HG02763 (cell line): ENCODE measurements at regions not wholly inside any gene's neighbourhood (a gene's known extent, or its start where the extent isn't known, plus 50 kb on each side); places are given as distances from the start of the nearest gene placed in this dataset.

ENCODE experiments used
- ATAC-seq: cut with Tn5 transposase; IDR thresholded peaks from one replicate; pipeline ENCODE4 v1.9.1; 2021; ENCODE audit warnings: mild to moderate bottlenecking, moderate library complexity; ENCODE audit not compliant: unreplicated experiment

DNA sequence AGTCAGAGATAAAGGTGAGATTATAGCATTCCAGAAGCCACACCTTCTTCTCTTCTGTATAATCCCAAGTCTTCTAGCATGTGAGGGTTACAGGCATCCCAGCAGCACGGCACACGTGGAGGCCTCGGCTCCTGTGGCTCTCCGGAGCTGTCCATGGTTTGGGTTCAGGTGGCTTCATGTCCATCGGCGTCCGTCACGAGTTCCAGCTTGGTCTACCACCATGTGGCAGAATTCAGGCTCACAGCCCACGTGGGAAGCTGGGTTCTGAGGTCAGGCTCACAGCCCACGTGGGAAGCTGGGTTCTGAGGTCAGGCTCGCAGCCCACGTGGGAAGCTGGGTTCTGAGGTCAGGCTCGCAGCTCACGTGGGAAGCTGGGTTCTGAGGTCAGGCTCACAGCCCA is 378.3 kb upstream of the SALL3 start:
- ATAC-seq: no peak

DNA sequence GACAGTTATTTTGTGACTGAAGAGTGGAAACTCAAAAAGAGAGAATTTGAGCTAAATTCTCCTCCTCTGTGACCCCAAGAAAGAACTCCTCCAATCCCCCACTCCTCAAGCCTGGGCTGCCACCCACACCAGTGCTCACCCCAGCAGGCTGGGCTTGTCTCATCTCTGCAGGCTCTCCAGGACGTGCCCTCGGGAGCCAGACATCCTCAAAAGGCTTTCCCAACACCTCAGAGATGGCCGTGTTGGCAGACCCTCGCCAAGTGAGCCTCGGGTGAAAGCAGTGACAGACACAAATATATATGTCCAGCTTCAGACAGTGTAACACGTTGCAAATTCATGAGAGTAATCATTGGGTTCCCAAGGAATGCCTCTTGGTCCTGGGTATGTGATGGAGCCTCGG is 377.7 kb upstream of the SALL3 start:
- no peak for ATAC-seq

DNA sequence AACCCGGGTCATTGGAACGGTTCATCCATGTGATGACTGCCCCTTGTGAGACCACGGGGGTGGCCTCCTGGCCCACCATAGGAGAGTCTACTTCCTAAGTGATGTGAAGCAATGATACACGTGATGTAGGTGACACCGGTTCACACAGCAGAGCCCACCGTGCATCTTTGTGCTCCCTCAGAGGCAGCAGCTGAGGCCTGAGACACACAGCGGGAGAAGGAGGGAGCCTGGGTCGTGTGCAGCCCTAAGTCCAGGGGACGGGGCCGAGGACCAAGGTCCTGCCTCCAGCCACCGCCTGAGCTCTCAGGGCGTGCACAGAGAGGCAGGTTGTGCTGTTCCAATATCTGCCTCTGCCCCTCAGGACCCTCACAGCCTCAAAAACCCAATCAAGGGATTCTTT is 377.2 kb upstream of the SALL3 start:
- no peak for ATAC-seq

DNA sequence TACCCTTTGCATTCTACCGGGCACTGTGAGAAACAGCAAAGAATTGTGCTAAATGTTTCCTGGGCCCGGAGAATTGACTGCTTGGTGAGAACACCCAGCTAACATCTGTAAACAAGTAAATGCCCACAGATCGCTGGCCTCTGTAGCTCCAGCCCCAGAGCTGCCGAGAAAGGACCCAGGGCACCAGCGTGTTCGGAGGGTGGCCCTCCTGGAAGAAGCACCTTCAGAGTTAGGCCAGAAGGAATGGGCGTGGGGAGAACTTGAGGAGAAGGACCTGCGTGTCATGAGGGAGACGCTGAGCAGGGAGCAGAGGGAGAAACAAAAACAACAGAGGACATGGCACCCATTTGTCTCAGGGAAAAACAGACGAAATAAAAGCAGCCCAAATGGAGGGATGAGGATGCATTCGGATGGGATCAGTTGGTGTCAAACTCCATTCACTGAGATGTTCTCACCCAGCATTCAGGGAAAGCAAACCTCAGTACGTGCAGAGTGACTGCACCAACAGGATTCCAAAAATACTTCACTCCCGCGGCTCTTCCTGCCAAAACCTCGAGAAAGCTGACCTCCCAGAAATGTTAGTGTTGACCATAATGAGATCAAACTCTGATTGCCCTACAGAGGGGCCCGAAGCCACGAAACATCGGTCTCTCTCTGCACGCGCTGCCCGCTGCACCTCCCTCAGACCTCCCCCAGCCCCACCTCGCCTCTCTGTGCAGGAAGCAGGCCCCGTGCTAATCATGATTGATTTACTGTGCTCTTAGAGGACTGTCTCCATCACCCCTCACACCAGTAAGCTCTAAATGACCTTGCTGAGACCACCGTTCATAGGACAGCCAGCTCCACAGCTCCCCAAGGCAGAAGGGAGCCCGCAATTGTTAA is 376.3 kb upstream of the SALL3 start:
- no peak for ATAC-seq

DNA sequence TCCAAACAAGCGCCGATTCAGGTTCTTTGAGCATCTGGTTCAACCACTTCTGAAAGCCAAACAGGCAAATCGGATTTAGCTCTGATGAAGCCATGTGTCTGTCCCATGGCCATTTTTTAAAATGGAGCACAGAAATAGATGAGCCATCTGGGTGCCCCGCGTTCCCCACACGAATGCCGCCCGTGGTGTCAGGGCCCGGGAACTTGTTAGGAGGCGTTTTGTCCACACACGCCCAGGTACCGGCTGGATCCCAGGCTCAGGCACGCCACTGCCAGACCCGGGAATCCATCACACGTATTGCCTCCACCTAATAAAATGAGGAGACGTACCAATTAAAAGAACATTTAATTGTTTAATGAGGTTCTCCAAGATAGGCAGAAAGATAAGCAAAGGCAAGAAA is 374.4 kb upstream of the SALL3 start:
- ATAC-seq: no peak

DNA sequence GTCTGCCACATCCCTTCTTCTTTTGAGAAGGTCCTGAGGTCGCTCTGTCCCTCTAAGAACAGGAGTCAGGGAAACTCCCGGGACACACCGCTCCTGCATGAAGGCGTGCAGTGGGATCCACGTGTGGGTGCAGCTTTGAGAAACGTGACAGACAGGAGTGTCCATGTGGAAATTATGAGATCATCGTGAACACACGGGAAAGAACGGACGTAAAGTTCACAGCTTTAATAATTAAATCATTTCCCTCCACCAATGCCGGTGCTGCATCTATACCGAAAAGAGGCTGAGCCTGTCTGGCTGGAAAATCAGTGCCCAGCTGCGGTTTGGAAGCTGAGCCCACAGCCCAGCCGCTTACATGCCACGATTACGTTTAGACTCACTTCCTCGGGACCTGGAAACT is 372.4 kb upstream of the SALL3 start:
- ATAC-seq: no peak

DNA sequence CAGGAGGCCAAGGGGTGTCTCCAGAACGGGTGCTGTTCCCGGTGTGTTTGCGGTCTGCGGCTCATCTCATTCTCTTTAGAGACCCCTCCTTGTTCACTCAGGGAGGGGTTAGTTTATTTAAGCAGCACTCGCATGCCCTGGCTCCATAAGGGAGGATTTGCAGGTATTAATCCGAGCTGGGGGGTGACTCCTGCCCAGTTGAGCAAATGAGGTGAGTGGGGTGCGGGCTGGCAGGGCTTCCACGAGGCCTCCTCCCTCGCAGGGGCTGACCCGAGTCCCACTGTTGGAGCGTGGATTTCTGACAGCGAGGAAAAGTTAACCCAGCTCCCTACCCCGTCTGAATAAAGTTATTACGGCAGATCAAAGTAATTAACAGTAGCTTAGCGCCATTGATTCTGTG is 371.8 kb upstream of the SALL3 start:
- ATAC-seq: no peak

DNA sequence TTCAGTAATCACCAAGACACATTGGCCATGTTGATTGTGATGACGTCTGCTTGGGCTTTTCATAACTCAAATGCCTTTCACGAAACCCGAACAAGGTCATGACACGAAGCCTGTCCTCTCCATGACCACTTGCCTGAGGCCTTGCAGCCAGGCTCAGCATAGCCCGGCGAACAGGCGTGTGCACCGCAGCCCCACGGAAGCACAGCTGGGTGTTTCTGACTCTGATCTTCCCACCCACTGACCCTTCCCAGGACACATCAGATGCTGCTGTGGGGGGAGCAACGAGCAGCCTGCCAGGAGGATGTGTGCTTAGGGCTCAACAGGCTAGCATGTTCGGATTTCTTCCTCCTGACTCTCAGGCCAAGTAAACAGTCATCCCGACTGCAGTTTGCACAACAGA is 369.4 kb upstream of the SALL3 start:
- no peak for ATAC-seq

DNA sequence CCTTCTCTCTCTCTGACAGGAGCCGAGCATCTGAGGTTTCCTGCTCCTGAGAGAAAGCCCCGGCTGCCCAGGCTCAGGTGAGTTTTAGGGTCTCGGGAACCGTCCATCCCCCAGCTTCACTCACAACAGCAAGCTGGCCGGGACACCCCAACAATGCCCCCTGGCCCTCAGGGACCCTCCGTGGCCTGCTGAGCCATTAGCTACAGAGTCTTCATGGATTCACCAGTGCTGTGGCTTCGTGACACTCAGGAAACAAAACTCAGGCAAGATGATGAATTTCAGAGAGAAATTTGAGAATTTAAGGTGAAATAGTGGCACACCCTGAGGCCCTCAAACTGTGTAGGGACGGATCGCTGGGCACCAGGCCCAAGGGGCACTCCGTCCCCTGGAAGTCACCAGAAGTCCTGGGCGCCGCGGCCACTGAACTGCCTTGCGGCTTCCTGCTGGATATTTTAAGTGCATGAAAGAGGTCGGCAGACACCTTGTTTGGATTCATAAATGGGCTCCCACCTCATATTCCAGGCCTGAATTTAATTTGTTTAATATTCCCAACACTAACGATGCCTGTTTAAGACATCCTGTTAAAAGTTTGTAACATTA is 368.3 kb upstream of the SALL3 start:
- no peak for ATAC-seq

DNA sequence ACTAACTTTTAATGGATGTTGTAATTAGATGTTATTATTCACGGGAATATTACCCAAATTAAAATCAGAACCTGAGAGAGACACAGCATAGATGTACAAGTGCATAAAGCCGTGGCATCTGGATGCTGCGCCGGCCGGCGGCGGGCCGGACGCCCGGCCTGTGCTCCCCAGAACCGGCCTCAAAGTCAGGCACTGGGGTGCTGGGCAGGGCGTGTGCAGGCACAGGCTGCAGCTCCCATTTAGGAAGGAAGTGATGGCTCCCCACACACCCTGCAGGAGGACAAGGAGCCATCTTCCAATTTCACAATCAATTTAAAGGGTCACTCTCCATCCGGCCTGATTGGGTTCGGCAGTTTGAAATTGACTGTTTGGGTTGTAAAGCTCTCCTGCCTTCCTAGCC is 367.7 kb upstream of the SALL3 start:
- no peak for ATAC-seq

DNA sequence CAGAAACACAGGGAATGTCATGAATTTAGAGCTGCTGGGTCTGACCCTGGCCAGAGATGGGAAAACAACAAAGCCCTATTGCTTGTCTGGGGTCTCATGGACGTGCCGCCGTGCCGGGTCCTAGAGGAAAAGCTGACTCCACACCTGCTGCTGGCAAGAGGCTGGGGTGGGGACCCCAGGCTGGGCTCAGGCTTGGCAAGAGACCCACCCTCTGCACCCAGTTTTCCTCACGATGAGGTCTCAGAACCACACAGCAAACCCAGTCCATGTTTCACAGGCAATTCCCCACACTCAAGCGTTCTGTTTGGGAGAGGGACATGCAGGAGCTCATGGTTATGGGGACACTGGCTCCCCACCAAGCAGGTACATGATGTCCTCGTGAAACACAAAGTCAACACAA is 367.3 kb upstream of the SALL3 start:
- ATAC-seq: no peak

DNA sequence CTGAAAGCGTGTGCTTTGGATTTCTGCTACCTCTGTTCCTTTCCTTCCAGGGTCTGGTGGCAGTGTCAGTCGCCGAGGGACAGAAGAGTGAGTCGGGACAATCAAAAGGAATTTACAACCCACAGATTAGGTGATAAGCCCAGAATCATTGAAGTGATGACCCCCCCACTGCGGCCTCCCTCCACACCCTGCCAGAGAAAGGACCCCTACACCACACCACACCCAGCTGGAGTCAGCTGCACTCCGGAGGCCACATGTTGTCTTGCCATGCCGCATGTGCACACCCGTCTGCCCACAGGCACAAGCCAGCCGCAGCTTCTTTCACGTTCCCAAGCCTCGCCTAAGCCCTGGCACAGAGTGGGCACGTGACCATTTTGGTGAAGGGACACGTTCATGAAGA is 366.8 kb upstream of the SALL3 start:
- ATAC-seq: no peak

DNA sequence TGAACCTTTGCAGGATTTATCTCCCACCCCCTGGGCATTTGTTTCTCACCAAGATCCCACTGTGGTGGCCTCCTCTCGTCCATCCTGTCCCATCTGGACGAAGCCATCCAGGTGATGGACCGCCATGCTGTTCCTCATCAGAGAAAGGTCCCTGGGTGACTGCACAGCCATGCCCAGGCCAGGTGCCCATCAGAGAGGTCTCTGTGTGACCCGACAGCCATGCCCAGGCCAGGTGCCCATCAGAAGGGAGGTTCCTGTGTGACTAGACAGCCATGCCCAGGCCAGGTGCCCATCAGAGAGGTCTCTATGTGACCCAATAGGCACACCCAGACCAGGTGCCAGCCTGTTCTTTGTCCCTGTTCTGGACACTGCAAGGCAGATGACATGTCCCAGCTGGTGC is 360.9 kb upstream of the SALL3 start:
- no peak for ATAC-seq

DNA sequence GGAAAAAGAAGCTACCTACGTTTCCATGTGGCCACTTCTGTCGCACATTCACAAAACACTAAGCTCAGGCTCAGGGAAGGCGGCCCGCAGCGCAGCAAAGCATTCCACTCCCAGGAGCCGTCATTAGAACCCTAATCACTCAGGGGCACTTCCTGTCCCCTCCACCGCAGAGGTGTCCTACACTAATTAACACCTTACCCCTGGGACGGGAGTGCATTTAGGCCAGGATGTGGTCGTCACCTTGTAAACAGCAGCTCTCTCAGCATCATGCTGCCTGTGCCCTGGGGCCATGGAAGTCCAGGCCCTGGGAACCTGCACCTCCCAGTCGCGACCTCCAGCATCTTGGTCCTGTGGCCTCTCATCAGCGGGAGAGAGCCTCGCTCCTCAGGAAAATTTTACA is 359.8 kb upstream of the SALL3 start:
- no peak for ATAC-seq

DNA sequence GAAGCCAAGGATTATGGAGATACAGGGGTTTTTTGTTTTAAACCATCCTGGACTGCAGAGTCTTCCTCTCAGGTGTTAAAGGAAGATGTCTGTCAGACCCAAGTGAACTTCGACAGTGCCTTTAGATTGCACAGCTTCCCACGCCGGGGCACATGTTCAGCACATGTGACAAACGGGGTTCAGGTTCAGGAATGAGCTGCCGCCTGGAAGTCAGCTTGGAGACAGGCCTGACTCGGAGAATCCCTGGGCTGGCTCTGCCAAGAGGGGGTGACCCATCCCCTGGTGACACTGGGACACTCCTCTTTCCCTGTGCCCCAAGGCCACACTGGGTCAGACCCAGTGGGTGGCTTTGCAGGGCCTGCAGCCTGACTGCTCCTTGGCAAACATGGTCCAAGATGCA is 359.3 kb upstream of the SALL3 start:
- no peak for ATAC-seq

DNA sequence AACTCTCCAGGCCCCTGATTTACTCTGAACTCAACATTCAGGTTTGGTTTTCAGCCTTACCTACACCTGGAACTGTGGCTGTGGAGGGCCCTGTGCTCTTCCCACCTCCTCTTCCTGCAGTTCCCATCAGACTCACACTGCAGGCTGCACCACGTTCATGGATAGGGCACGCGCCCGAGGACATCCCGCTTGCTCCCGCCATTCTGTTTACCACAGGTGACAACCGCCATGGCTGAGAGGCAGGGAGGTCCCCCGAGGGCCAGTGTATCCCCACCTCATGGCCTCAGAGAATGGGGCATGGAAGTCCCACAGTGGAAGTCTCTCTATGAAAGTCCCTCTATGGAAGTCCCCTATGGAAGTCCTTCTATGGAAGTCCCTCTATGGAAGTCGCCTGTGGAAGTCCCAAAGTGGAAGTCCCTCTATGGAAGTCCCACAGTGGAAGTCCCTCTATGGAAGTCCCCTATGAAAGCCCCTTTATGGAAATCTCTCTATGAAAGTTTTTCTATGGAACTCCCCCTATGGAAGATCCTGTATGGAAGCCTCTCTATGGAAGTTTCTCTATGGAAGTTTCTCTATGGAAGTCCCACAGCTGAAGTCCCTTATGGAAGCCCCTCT is 358.4 kb upstream of the SALL3 start:
- ATAC-seq: no peak

DNA sequence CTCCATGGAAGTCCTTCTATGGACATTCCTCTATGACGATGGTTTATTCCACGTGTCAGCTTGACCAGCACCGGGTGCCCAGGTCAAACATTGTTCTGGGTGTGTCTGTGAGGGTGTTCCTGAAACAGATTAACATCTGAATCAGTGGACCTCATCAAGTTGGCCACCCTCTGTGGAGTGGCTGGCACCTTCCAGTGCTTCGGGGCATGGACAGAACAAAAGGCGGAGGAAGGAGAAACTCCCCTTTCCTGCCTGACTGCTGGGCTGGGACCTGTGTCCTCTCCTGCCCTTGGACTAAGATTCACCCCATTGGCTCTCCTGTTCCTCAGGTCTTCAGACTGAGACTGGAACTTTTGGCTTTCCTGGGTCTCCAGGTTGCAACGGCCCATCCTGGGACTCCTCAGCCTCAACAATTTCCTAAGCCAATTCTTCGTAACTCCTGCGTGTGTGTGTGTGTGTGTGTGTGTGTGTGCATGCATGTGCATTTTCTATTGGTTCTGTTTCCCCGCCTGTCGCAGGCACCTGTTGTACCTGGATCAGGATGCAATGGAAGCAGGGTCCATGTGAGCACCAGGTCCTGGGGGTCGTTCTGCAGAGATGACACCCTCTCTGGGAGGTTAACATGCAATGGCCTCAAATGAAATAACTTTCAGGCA is 357.2 kb upstream of the SALL3 start:
- ATAC-seq: no peak

DNA sequence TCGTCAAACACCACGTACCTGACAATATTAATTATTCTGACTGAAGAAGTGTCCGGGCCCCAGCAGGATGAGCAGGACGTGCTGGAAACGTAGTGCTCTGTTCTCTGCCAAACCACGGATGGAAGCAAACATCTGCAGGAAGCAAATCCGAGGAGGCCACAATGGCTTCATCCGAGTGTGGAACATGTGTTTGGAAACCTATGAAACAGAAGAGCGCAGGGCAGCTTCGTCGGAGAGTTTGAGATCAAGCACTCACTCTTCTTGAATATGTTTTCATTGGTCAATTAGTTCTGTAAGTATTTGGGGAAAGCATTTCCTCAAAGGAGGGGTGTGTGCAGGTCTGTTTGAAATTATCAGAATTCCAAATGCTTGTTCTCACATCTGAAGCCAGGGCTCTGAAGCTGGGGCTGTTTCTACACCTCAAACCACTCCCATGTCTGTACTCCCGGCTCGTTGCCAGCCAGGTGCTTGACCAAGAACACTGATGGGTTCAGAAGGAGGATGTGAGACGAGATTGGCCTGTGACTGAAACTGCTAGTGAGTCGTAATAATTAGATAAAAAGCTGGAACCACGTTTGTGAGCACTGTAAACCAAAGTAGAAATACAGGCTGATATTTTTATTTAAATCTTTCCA is 356.6 kb upstream of the SALL3 start:
- no peak for ATAC-seq

DNA sequence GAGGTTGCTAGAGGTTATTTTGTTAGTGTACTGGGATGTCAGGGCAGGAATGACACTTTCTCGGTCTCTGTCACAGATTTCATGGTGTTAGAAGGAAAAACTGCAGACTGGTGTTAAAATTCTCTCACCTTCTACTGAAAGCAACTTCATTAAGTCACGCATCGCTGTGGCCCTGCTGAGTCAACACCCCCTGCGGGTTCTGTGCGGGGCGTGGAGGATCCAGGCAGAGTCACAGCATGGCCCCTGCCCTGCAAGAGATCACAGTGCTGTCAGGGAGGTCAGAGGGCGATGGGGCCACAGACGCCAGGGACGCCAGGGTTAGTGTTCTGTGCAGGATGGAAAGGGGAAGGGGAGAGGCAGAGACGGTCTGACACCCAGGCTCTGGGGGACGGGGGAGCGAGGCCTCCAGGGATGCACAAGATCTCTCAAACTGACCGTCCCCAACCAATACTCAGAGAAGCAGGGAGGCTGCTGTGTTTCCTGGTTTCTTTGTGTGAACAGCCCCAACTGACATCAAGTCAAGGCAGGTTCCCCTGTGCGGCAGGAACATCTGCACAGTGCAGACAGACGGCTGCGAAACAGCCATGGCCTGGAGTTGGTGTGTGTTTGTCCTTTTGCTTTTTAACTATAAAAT is 354.9 kb upstream of the SALL3 start:
- no peak for ATAC-seq

DNA sequence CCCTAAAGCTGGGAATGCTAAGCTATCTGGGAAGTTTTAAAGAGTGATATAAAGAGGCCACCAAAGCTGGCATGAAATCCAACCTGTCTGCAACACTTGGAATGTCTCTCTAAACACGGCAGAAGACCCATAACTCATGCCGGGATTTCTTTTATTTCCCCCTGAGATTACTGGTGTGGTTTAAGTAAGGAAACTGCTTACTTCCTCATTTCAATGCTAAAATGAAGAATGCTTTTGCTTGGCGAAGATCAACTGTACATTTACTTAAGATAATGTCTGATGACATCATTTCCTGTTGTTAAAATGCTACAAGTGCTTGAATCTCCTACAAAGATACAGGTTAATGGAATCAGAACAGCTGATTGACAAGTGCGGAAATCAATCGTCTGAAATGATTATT is 353.8 kb upstream of the SALL3 start:
- ATAC-seq: no peak
